GM21737 (cell line): ENCODE measurements at regions not wholly inside any gene's neighbourhood (a gene's known extent, or its start where the extent isn't known, plus 50 kb on each side); places are given as distances from the start of the nearest gene placed in this dataset.

Experiments
- ATAC-seq: cut with Tn5 transposase; IDR thresholded peaks from one replicate; pipeline ENCODE4 v1.9.1; 2021; ENCODE audit warnings: mild to moderate bottlenecking, moderate library complexity; ENCODE audit not compliant: unreplicated experiment

DNA sequence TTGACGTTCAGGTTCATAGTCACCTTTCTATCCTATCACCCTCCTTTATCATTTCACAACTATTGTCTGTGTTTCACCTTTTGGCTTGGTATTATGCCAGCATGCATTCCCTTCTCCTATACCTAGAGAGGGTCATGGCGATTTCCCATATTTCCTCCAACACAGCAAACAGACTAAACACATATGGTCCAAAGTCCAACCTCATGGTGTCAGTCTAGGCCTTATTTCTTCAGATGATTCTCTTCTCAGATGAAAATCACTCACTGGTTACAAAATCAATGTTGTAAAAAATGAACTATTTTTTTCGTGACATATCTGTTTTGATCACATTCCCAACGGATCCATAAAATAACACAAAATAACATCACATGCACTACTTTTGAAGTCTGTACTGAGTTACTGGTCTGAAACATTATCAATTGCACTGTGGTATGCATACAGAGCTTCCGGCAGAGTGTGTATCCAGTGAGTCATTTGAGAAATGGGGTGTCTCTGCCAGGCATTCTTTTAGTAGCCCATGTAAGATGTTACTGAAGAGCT, 204.8 kb upstream of the GALNT5 start:
- ATAC-seq, result no peak

GRCh38 chr2:157053876-157054275, 203.6 kb upstream of the GALNT5 start:
- ATAC-seq, result no peak

GRCh38 chr2:157055660-157056199, 201.8 kb upstream of the GALNT5 start:
- no peak for ATAC-seq

GRCh38 chr2:157056200-157056676, 201.3 kb upstream of the GALNT5 start:
- ATAC-seq, result no peak

GRCh38 chr2:157058161-157058560, 199.3 kb upstream of the GALNT5 start:
- no peak for ATAC-seq

- no peak for ATAC-seq
These were observed 198.5 kb upstream of the GALNT5 start for GRCh38 chr2:157059036-157059435.

DNA sequence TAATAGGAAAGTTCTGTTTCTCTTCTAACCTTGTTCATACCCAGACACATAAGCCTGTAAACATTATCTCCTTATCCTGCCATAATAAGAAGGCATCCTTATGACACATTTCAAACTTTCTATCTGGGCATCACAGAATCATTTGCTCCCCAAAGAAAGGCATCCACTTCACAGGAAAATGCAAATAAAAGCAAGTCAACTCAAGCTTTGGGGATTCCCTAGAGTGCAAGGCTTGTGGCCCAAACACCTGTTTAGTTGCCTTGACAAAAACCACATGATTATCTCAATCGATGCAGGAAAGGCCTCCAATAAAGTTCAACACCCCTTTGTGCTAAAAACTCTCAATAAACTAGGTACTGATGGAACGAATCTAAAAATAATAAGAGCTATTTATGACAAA, 195.7 kb upstream of the GALNT5 start:
- peak; percentile 88 for ATAC-seq

- ATAC-seq, result no peak
These were observed 189.9 kb upstream of the GALNT5 start for GRCh38 chr2:157067562-157067961.

DNA sequence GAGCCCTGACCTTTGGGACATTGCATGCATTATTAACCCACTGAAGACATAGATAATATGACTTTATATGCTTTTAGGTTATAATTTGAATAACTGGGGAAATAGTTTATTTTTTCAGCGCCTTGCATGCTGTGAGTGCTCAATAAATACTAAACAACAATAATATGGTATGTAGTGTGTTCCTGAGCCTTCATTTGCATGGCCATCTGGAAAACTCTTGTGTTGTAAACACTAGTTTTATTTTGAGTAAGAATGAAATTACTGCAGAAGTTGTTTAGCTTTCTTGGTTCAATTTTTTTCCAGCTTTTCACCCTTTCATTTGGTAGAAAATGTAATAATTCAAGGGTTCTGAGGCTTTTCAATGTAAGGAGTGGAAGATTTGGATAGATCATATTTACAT, 189.3 kb upstream of the GALNT5 start:
- ATAC-seq, result no peak

DNA sequence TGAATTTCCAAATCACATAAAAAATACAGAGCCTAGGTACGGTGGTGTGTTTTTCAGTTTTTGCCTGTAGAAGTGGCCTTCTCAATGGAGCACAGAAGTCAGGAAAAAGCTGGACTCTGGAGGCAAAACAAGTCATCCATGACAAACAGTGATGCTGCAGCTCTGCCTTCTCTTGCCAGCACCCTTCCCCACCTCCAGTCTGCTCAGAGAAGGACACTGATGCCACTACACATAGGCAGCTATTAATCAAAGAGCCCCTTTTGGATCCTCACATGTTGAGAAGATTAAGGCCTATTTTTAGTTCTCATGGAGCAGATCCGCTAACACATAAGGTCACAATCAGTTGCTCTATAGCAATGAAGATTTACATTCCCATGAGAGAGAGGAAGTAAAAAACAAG, 181.6 kb upstream of the GALNT5 start:
- no peak for ATAC-seq

DNA sequence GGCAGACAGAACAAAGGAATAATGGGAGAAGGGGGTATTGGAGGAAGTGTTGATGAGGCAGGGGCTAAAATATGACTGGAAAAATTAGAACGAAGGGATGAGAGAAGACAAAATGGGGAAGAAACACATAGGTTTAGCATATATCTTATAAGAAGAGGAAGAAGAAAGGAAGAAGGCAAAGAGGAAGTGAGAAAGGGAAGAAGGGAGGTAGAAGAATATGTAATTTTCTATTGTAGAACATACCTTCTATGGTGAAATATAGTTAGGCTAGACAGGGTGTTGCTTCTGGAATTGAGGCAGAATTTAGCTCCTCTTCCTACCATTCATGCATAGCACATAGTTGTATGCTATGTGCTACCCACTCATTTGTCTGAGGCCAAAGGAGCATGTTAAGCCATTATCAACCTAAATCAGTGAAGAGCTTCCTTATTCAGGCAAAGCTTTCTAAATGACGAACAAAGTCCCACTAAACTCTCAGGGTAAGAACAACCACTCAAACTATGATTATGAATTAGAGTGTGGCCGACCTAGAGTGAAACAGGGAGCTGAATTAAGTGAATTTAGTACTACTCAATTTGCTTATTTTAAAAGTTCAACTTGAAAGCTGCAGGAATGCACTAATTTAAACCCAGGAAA, 180.9 kb upstream of the GALNT5 start:
- ATAC-seq, result no peak

GRCh38 chr2:157077753-157078350, 179.7 kb upstream of the GALNT5 start:
- ATAC-seq, result no peak

- no peak for ATAC-seq
These were observed 174.6 kb upstream of the GALNT5 start for GRCh38 chr2:157082950-157083349.

GRCh38 chr2:157085522-157085921, 172.0 kb upstream of the GALNT5 start:
- no peak for ATAC-seq

GRCh38 chr2:157087373-157088002, 170.0 kb upstream of the GALNT5 start:
- no peak for ATAC-seq

DNA sequence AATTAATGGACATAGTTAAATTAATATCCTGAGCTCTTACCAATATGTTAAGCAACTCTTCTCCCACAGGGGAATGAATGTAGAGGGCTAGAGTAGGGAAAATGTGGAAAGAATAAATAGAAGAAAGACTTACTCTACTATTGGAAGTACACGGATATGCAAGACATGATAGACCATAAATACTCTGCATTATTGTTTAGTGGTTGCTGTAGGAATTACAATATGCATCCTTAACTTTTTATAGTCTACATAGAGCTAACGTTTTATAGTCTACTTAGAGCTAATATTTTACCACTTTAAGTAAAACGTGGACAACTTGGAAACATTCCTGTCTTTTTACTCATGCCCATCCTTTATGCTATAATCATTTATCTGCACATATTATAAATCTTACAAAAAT, 163.8 kb upstream of the GALNT5 start:
- no peak for ATAC-seq

DNA sequence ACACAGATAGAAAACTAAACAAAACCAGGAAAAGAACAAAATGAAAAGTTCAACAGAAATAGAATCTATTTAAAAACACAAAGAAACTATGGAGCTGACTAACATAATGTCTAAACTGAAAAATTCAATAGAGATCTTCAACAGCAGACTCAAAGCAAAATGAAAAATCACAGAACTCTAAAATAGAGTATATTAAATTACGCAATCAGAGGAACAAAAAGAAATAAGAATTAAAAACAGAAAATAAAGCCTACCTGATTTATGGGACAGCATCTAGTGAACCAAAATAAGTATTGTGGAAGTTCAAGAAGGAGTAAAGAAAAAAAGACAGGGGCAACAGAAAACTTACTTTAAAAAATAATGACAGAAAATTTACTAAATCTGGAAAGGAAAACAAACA, 152.1 kb upstream of the GALNT5 start:
- no peak for ATAC-seq

DNA sequence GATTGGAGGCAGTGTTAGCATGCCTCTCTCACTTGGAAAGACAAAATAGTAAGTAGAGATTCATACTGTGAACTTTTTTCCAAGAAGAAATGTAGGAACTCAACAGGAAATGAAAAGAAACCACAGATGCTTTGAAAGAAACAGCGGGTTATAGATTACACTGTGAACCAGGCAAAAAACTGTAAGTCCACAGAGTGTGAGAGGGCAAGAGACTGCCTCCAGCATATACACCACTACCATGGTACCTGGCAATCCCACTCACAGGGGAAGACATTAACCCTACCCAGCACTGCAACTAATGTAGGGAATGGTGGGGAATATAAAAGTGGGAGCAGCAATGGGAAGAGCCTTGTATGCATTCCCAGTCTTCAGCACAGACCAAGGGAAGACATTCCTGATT, 150.6 kb upstream of the GALNT5 start:
- ATAC-seq, result no peak

GRCh38 chr2:157107460-157107859, 150.0 kb upstream of the GALNT5 start:
- ATAC-seq, result no peak

- ATAC-seq, result no peak
These were observed 149.6 kb upstream of the GALNT5 start for GRCh38 chr2:157107877-157108276.

GRCh38 chr2:157122776-157123175, 134.7 kb upstream of the GALNT5 start:
- ATAC-seq, result no peak

DNA sequence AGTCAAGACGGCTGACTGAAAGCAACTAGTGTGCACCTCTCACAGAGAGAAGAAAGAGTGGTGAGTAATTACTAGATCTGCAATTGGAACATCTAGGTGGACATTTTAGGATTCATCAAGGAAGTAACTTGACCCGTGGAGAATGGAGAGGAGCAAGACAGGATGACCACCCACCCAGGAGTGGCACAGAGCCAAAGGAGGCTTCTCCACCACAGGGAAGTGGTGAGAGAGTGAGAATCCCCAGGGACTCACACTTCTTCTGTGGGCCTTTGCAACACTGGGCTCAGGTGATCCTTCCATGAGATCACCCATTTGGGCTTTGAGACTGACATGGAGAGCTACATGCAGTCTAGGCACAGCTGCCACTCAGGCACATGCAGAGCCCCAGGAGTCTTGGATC, 132.8 kb upstream of the GALNT5 start:
- ATAC-seq, result no peak
